Pons (tissue), 1 donor: ENCODE measurements at regions not wholly inside any gene's neighbourhood (a gene's known extent, or its start where the extent isn't known, plus 50 kb on each side); places are given as distances from the start of the nearest gene placed in this dataset.

Experiments
- DNase-seq: peaks from one replicate; pipeline ENCODE4 v3.0.0-alpha.2; 2016; ENCODE audit warnings: low spot score

GRCh38 chr21:36630485-36631206 lies 68.3 kb upstream of the SIM2 start:
- DNase-seq = peak; percentile 28

GRCh38 chr21:36636016-36636415 lies 62.9 kb upstream of the SIM2 start:
- DNase-seq = no peak

- no peak for DNase-seq
These were observed 62.5 kb upstream of the SIM2 start for GRCh38 chr21:36636439-36636838.

DNA sequence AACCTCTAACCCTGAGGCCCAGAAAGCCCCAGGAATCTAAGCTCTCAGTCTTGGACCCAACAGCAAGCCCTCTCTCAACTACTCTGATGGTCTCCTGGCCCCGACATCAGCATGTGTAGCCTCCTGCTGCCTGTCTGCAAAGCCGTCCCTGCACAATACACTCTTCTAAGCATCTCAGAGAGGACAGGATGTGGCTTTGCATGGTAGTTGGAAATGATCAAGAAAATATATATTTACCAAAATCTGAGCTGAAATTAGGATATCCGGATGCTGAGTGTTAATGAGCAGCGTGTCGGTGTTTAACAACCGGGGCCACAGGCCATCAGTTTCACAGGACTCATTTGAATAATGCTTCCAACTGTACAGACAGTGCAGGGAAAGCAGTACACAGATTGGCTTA lies 59.1 kb upstream of the SIM2 start:
- DNase-seq = no peak

GRCh38 chr21:36640174-36640720 lies 58.7 kb upstream of the SIM2 start:
- no peak for DNase-seq

- DNase-seq = no peak
These were observed 58.1 kb upstream of the SIM2 start for GRCh38 chr21:36640721-36641244.

GRCh38 chr21:36641346-36641745 lies 57.6 kb upstream of the SIM2 start:
- no peak for DNase-seq

GRCh38 chr21:36641886-36642285 lies 57.0 kb upstream of the SIM2 start:
- no peak for DNase-seq

DNA sequence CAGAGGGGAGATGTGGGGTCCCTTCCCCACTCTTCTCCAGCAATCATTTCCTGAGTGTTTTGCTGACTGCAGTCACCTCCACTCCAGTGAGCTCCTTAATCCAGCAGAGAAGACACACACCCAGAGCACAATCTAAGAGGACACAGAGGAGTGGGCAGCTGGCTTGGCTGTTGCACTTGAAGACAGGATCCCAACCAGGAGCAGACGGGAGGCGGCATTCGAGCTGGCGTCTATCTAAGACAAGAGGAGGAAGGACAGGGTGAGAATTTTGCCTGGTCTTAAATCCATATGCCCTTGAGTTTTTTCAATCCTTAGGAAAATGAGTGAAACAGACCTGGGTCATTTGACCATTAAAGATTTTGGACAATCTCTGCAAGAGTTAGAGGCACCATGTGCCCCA lies 56.1 kb upstream of the SIM2 start:
- no peak for DNase-seq

DNA sequence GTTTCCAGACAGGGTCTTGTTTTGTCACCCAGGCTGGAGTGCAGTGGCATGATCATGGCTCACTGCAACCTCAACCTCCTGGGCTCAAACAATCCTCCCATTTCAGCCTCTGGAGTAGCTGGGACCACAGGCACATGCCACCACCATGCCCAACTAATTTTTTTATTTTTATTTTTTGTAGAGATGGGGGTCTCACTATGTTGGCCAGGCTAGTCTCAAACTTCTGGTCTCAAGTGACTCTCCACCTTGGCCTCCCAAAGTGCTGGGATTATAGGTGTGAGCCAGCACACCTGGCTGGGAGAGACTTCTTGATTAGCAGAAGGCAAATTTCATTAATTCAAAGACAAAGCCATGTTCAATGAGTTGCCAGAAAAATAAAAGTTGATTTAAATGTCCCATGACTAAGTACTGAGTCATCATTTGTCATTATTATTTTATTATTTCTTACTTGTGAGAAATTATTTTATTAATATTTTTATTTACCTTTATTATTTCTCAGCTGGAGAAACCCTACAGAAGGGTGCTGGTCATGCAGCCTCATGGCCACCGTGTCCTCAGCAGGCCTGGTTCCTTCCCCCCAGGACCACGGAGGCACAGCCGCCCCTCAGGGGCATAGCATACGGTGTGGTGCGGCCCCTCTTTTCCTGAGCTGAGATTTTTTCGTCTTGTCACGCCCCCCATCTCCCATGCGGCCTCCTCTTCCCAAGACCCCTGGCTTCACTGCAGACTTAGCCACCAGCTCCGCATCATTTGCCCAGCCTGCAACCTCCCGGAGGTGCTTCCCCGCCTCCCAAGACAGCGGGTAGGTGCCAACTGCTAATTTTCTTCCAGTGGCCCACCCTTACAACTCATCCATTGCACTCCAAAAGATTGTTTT lies 55.3 kb upstream of the SIM2 start:
- DNase-seq = no peak

DNA sequence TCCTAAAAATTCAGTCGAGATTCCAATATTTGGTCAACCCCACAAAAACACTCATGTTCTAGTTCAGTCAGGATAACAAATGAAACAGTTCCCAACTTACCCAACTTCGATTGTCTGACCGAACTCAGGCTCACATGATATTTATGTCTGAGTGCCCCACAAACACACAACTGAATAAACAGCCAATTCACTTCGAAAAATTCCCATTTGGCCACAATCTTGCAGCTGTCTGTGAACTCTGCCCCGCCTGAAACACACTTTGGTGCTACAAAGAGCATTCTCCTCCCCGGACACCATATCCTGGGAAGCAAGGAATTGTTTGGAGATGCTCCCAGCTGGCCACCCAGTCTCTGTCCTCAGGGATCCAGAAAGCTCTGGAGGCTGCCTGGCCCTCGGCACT lies 52.9 kb upstream of the SIM2 start:
- no peak for DNase-seq

GRCh38 chr21:36646645-36647044 lies 52.3 kb upstream of the SIM2 start:
- DNase-seq = no peak

- no peak for DNase-seq
These were observed 51.4 kb upstream of the SIM2 start for GRCh38 chr21:36647279-36648093.
